ENCODE measurements at regions not wholly inside any gene's neighbourhood (a gene's known extent, or its start where the extent isn't known, plus 50 kb on each side); places are given as distances from the start of the nearest gene placed in this dataset.

DNA sequence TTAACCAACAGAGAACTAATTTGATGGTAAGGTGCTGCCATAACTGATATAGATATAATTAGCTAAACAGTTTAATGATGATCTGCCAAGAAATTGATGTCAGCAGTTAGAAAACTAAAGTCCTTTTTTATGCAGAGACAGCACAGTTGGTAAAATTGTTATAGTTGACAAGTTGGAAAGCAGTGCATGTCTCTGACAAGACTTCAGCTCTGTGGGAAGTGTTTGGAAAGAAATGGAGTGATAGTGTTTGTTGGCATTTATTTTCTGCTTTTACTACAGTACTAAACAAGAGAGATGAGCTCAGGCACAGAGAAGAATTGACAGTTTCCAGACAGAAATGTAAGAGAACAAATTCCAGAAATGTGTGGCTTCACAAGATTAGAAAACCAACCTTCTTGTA lies 523.5 kb upstream of the BCHE start:
- Histone ChIP-seq H3K9ac (ENCODE audit: low read depth, low read length) (no peak overlapping the region), H3K4me1 (ENCODE audit: control insufficient read depth, insufficient read depth, low read length) (no peaks in the 10 kb centered on the region), H3K27me3 (ENCODE audit: control insufficient read depth, insufficient read depth, low read length) (no peaks in the 10 kb centered on the region), H3K4me3 (ENCODE audit: low read depth, low read length) (no peak overlapping the region), H3K9me3 (ENCODE audit: control insufficient read depth, insufficient read depth, low read length) (no peaks in the 10 kb centered on the region), H3K36me3 (ENCODE audit: control insufficient read depth, insufficient read depth, low read length) (no peaks in the 10 kb centered on the region)

DNA sequence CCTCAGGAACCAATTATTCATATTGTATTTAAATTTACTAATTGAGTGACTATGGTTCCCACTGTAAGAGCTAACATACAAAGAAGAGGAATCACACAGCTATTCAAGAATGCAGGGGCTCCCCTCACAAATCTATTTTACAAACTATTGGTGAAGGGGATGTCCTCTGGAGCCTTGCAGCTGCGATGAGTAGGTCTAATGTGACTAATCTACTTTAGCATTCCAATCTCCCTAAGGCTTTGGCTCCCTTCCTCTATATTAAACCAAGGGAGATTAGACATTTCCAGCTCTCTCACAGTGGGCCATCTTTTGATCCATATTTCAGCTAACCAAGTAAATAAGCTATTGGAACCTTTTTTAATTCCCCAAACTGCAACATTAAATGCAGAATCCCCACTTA lies 514.2 kb upstream of the BCHE start:
- Histone ChIP-seq H3K27me3 (ENCODE audit: control insufficient read depth, insufficient read depth, low read length) (no peaks in the 10 kb centered on the region), H3K36me3 (ENCODE audit: control insufficient read depth, insufficient read depth, low read length) (no peaks in the 10 kb centered on the region), H3K4me1 (ENCODE audit: control insufficient read depth, insufficient read depth, low read length) (no peaks in the 10 kb centered on the region), H3K9ac (ENCODE audit: low read depth, low read length) (no peak overlapping the region), H3K4me3 (ENCODE audit: low read depth, low read length) (no peak overlapping the region), H3K9me3 (ENCODE audit: control insufficient read depth, insufficient read depth, low read length) (no peaks in the 10 kb centered on the region)

GRCh38 chr3:166340604-166341266 lies 503.5 kb upstream of the BCHE start:
- Histone ChIP-seq H3K27me3 (ENCODE audit: control insufficient read depth, insufficient read depth, low read length) (no peaks in the 10 kb centered on the region), H3K4me1 (ENCODE audit: control insufficient read depth, insufficient read depth, low read length) (no peaks in the 10 kb centered on the region), H3K4me3 (ENCODE audit: low read depth, low read length) (no peak overlapping the region), H3K36me3 (ENCODE audit: control insufficient read depth, insufficient read depth, low read length) (no peaks in the 10 kb centered on the region), H3K9ac (ENCODE audit: low read depth, low read length) (no peak overlapping the region), H3K9me3 (ENCODE audit: control insufficient read depth, insufficient read depth, low read length) (no peaks in the 10 kb centered on the region)

DNA sequence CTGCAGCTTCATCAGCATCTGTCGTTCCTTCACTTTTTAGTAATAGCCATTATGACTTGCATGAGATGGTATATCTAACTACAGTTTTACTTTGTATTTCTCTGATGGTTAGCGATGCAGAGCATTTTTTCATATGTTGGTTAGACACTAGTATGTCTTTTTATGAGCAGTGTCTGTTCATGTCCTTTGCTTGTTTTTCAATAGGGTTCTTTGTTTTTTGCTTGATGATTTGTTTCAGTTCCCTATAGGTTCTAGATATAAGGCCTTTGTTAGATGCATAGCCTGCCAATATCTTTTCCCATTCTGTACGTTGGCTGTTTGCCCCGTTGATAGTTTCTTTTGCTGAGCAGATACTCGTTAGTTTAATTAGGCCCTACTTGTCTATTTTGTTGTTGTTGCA lies 487.2 kb upstream of the BCHE start:
- Histone ChIP-seq H3K4me3 (ENCODE audit: low read depth, low read length) (no peak overlapping the region), H3K27me3 (ENCODE audit: control insufficient read depth, insufficient read depth, low read length) (no peaks in the 10 kb centered on the region), H3K9me3 (ENCODE audit: control insufficient read depth, insufficient read depth, low read length) (no peaks in the 10 kb centered on the region), H3K4me1 (ENCODE audit: control insufficient read depth, insufficient read depth, low read length) (no peaks in the 10 kb centered on the region), H3K9ac (ENCODE audit: low read depth, low read length) (no peak overlapping the region), H3K36me3 (ENCODE audit: control insufficient read depth, insufficient read depth, low read length) (no peaks in the 10 kb centered on the region)

GRCh38 chr3:166322391-166322790 lies 485.2 kb upstream of the BCHE start:
- Histone ChIP-seq H3K36me3 (ENCODE audit: control insufficient read depth, insufficient read depth, low read length) (no peaks in the 10 kb centered on the region), H3K9me3 (ENCODE audit: control insufficient read depth, insufficient read depth, low read length) (no peaks in the 10 kb centered on the region), H3K4me3 (ENCODE audit: low read depth, low read length) (no peak overlapping the region), H3K9ac (ENCODE audit: low read depth, low read length) (no peak overlapping the region), H3K27me3 (ENCODE audit: control insufficient read depth, insufficient read depth, low read length) (no peaks in the 10 kb centered on the region), H3K4me1 (ENCODE audit: control insufficient read depth, insufficient read depth, low read length) (no peaks in the 10 kb centered on the region)

DNA sequence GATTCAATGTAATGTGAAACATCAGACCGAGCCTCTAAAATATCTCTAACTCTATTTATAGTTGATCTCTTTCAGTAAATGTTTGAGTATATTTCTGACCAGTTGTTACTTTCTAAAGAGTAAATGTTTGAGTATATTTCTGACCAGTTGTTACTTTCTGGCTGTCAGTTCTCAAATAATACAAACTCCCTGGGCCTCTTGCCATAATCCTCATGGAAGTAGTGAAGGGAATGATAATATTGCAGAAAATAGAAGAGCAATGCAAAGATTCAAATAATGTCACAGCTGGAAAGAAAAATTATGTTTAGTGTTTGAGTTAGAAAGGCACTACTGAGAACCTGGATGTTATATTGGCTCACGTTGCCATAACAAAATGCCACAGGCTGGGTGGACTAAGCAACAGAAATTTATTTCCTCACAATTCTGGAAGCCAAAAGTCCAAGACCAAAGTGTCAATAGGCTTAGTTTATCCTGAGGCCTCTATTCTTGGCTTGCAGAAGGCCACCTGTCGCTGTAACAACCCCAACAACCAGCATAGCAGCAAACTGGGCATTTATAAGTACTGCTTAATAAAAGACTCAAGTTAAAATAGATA lies 470.6 kb upstream of the BCHE start:
- no peaks in the 10 kb centered on the region for H3K36me3 ChIP-seq (ENCODE audit: control insufficient read depth, insufficient read depth, low read length)
- no peak overlapping the region for H3K9ac ChIP-seq (ENCODE audit: low read depth, low read length)
- no peak overlapping the region for H3K4me3 ChIP-seq (ENCODE audit: low read depth, low read length)
- no peaks in the 10 kb centered on the region for H3K9me3 ChIP-seq (ENCODE audit: control insufficient read depth, insufficient read depth, low read length)
- H3K27me3 ChIP-seq (ENCODE audit: control insufficient read depth, insufficient read depth, low read length), result no peaks in the 10 kb centered on the region
- H3K4me1 ChIP-seq (ENCODE audit: control insufficient read depth, insufficient read depth, low read length), result no peaks in the 10 kb centered on the region

DNA sequence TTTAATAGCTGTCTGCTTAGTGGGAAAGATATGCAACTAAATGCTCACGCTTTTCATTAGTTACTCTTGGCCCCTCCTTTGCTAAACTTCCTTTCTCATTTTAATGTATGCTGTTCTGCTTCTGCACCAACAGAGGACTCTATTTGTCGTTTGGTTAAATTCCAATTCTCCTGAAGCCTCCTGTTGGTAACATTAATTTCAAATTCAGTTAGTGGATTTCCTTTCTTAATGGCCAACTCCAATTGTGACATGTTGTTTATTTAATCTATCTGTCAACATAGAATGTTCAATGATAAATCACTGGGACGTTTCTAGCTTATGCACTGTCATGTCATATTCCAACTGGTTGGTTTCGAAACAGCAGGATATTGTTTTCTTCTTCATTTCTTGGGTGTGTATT lies 467.4 kb upstream of the BCHE start:
- H3K27me3 ChIP-seq (ENCODE audit: control insufficient read depth, insufficient read depth, low read length), result no peaks in the 10 kb centered on the region
- H3K9me3 ChIP-seq (ENCODE audit: control insufficient read depth, insufficient read depth, low read length), result no peaks in the 10 kb centered on the region
- H3K36me3 ChIP-seq (ENCODE audit: control insufficient read depth, insufficient read depth, low read length), result no peaks in the 10 kb centered on the region
- no peaks in the 10 kb centered on the region for H3K4me1 ChIP-seq (ENCODE audit: control insufficient read depth, insufficient read depth, low read length)
- no peak overlapping the region for H3K4me3 ChIP-seq (ENCODE audit: low read depth, low read length)
- H3K9ac ChIP-seq (ENCODE audit: low read depth, low read length), result no peak overlapping the region

DNA sequence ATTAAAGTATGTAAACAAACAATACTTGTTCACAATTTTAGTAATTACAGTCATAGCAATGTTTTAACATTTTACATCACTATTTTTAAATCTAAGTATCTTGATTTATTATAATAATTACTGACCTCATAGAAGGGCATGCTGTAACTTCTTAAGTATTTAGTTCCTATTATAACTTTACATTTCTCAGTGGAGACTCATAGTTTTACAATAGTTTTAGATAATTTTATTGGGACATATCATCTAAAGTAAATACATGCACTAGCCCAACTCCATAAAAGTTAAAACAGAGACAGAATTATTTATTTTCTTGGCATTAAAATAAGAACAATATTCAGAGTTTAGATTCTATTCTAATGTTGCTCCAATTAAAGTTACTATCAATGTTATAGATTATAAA lies 466.5 kb upstream of the BCHE start:
- Histone ChIP-seq H3K27me3 (ENCODE audit: control insufficient read depth, insufficient read depth, low read length) (no peaks in the 10 kb centered on the region), H3K9ac (ENCODE audit: low read depth, low read length) (no peak overlapping the region), H3K4me1 (ENCODE audit: control insufficient read depth, insufficient read depth, low read length) (no peaks in the 10 kb centered on the region), H3K36me3 (ENCODE audit: control insufficient read depth, insufficient read depth, low read length) (no peaks in the 10 kb centered on the region), H3K4me3 (ENCODE audit: low read depth, low read length) (no peak overlapping the region), H3K9me3 (ENCODE audit: control insufficient read depth, insufficient read depth, low read length) (no peaks in the 10 kb centered on the region)

DNA sequence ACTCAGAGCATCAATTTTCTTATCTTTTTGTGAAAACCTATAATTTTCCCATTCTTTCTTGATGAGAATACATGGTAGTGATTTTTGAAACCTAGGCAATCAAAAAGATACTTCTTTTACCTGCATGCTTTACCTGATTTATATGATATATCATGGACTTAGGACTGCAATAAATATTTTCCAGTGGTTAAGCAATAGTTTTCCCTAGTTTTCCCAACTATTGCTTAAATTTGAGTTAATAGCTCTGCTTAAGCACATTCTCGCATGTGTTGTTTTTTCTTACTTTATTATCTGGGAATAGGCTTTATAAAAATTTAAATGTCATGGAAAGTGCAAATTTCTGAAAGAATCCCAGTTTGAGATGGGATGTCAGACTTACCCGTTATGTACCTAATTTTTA lies 465.1 kb upstream of the BCHE start:
- Histone ChIP-seq H3K9ac (ENCODE audit: low read depth, low read length) (no peak overlapping the region), H3K36me3 (ENCODE audit: control insufficient read depth, insufficient read depth, low read length) (no peaks in the 10 kb centered on the region), H3K9me3 (ENCODE audit: control insufficient read depth, insufficient read depth, low read length) (no peaks in the 10 kb centered on the region), H3K4me3 (ENCODE audit: low read depth, low read length) (no peak overlapping the region), H3K27me3 (ENCODE audit: control insufficient read depth, insufficient read depth, low read length) (no peaks in the 10 kb centered on the region), H3K4me1 (ENCODE audit: control insufficient read depth, insufficient read depth, low read length) (no peaks in the 10 kb centered on the region)

DNA sequence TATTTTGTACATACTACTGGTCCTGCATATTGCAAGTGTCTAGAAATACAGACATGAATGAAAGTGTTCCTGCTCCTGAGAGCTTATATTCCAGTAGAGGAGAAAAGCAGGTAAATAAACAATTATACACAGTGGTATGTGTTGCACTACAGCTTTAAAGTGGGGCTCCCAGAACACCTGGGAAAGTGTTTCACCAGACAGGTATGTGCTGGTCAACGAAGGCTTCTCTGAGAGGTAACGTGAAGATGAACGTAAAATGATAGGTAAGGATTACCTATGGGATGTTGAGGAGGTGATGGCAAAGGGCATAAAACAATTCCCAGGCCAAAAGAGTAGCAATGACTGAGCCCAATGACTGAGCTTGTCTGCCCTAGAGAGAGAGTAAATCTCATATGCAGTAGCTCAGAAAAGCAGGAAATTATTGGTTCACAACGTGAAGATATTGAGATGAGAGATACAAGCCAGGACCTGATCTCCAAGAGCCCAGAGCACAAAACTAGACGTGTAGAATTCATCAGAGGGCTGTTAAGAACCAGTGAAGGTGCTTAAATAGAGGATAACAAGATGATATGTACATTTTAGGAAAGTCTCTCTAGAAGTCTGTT lies 459.1 kb upstream of the BCHE start:
- Histone ChIP-seq H3K4me3 (ENCODE audit: low read depth, low read length) (no peak overlapping the region), H3K9ac (ENCODE audit: low read depth, low read length) (no peak overlapping the region), H3K4me1 (ENCODE audit: control insufficient read depth, insufficient read depth, low read length) (no peaks in the 10 kb centered on the region), H3K27me3 (ENCODE audit: control insufficient read depth, insufficient read depth, low read length) (no peaks in the 10 kb centered on the region), H3K36me3 (ENCODE audit: control insufficient read depth, insufficient read depth, low read length) (no peaks in the 10 kb centered on the region), H3K9me3 (ENCODE audit: control insufficient read depth, insufficient read depth, low read length) (no peaks in the 10 kb centered on the region)

DNA sequence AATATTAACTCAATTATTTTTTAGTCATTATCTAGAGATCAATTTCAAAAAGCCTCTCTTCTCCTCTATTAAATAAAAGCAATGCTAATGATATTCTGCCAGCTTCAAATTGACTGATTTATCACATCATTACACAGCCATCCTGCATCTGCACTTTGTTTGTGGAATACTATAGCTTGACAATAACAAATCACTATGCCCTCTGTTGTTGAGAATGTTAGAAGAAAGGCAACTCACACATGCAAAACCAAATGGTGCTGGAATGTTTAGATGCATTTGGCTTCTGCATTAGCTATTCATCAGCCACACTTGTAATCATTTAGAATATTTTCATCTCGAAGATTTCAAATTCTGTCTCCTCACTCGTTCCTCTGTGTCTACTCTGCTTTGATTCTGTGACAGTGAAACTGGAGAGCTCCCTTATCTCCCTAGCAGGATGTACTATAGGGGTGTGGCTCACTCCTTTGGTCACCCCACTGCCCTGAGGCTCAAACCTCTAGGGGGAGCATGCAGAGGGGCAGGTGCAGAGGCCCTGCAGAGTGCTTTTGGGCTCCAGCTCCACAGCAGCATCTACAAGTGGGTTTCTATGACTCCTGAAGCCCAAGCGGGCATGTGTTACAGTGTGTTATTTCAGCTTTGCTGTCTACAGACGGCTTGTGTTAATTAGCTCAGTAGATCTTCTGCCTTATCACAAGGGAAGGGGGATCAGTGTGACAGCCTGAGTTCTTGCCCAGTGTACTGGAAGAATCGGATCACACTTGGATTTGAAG lies 454.1 kb upstream of the BCHE start:
- no peak overlapping the region for H3K4me3 ChIP-seq (ENCODE audit: low read depth, low read length)
- H3K27me3 ChIP-seq (ENCODE audit: control insufficient read depth, insufficient read depth, low read length), result no peaks in the 10 kb centered on the region
- H3K4me1 ChIP-seq (ENCODE audit: control insufficient read depth, insufficient read depth, low read length), result no peaks in the 10 kb centered on the region
- H3K9ac ChIP-seq (ENCODE audit: low read depth, low read length), result no peak overlapping the region
- no peaks in the 10 kb centered on the region for H3K36me3 ChIP-seq (ENCODE audit: control insufficient read depth, insufficient read depth, low read length)
- H3K9me3 ChIP-seq (ENCODE audit: control insufficient read depth, insufficient read depth, low read length), result no peaks in the 10 kb centered on the region

- no peaks in the 10 kb centered on the region for H3K27me3 ChIP-seq (ENCODE audit: control insufficient read depth, insufficient read depth, low read length)
- no peaks in the 10 kb centered on the region for H3K4me1 ChIP-seq (ENCODE audit: control insufficient read depth, insufficient read depth, low read length)
- no peak overlapping the region for H3K9ac ChIP-seq (ENCODE audit: low read depth, low read length)
- no peaks in the 10 kb centered on the region for H3K9me3 ChIP-seq (ENCODE audit: control insufficient read depth, insufficient read depth, low read length)
- H3K36me3 ChIP-seq (ENCODE audit: control insufficient read depth, insufficient read depth, low read length), result no peaks in the 10 kb centered on the region
- no peak overlapping the region for H3K4me3 ChIP-seq (ENCODE audit: low read depth, low read length)
Measured at GRCh38 chr3:166285001-166285400, 447.8 kb upstream of the BCHE start.
